ENCODE measurements at regions not wholly inside any gene's neighbourhood (a gene's known extent, or its start where the extent isn't known, plus 50 kb on each side); places are given as distances from the start of the nearest gene placed in this dataset.

GRCh38 chr3:126267169-126267975 is 87.0 kb upstream of the ALDH1L1 start:
- no peak for DNase-seq (ENCODE audit: low spot score)
- H3K4me3 ChIP-seq (ENCODE audit: severe bottlenecking): peak overlapping the region; percentile 4
- H3K9me3 ChIP-seq (ENCODE audit: severe bottlenecking): no peaks in the 10 kb centered on the region
- ATAC-seq (ENCODE audit: low read depth): peak; percentile 89
- peaks cover 27% of the 10 kb centered on the region for H3K4me1 ChIP-seq (ENCODE audit: insufficient read depth, poor library complexity, severe bottlenecking)
- no peaks in the 10 kb centered on the region for H3K27me3 ChIP-seq (ENCODE audit: insufficient read depth, poor library complexity, severe bottlenecking)
- peak overlapping the region; percentile 76 for H3K27ac ChIP-seq (ENCODE audit: poor library complexity, severe bottlenecking)
- peak; percentile 32 for TF ChIP-seq CTCF (IDR thresholded peaks at IDR 0.05; ENCODE audit: poor library complexity, severe bottlenecking)
- H3K36me3 ChIP-seq (ENCODE audit: low read depth): no peaks in the 10 kb centered on the region

GRCh38 chr3:126266850-126267168 is 86.4 kb upstream of the ALDH1L1 start:
- ATAC-seq (ENCODE audit: low read depth) (no peak), DNase-seq (ENCODE audit: low spot score) (no peak)
- H3K27ac ChIP-seq (ENCODE audit: poor library complexity, severe bottlenecking): peak overlapping the region; percentile 76
- H3K27me3 ChIP-seq (ENCODE audit: insufficient read depth, poor library complexity, severe bottlenecking): no peaks in the 10 kb centered on the region
- peaks cover 27% of the 10 kb centered on the region for H3K4me1 ChIP-seq (ENCODE audit: insufficient read depth, poor library complexity, severe bottlenecking)
- no peak overlapping the region for H3K4me3 ChIP-seq (ENCODE audit: severe bottlenecking)
- TF ChIP-seq CTCF (IDR thresholded peaks at IDR 0.05; ENCODE audit: poor library complexity, severe bottlenecking): no peak
- H3K36me3 ChIP-seq (ENCODE audit: low read depth): no peaks in the 10 kb centered on the region
- no peaks in the 10 kb centered on the region for H3K9me3 ChIP-seq (ENCODE audit: severe bottlenecking)

DNA sequence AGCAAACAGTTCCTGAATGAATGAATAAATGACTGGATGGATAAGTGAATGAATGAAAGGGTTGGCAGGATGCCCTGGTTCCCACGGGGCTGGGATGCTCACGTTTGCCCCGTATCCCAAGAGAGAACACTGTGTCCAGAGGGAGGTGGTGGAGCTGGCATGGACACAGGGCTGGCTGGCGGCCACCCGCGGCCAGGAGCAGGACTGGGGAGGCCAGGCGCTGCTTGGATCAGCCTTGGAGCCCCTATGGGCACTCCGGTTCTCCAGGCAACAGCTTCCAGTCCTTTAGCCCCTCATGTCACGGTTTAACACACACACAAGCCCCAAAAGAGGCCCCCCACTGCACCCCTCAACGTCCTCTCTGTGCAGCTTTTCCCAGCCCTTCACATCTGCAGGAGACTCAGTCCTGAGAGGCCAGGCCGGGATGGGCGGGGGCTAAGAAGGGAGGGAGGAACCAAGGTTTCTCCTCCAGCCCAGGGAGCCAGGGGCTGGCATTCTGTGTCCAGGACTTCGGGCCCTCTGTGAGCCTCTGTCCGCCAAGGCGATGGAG is 86.0 kb upstream of the ALDH1L1 start:
- Histone ChIP-seq H3K4me1 (ENCODE audit: insufficient read depth, poor library complexity, severe bottlenecking) (peaks cover 22% of the 10 kb centered on the region), H3K9me3 (ENCODE audit: severe bottlenecking) (no peaks in the 10 kb centered on the region), H3K27ac (ENCODE audit: poor library complexity, severe bottlenecking) (peak overlapping the region; percentile 76), H3K27me3 (ENCODE audit: insufficient read depth, poor library complexity, severe bottlenecking) (no peaks in the 10 kb centered on the region), H3K36me3 (ENCODE audit: low read depth) (no peaks in the 10 kb centered on the region), H3K4me3 (ENCODE audit: severe bottlenecking) (no peak overlapping the region)
- TF ChIP-seq CTCF (IDR thresholded peaks at IDR 0.05; ENCODE audit: poor library complexity, severe bottlenecking): no peak
- no peak for ATAC-seq (ENCODE audit: low read depth)
- no peak for DNase-seq (ENCODE audit: low spot score)

- Histone ChIP-seq H3K4me3 (ENCODE audit: severe bottlenecking) (no peak overlapping the region), H3K27ac (ENCODE audit: poor library complexity, severe bottlenecking) (peak overlapping the region; percentile 76), H3K4me1 (ENCODE audit: insufficient read depth, poor library complexity, severe bottlenecking) (peaks cover 18% of the 10 kb centered on the region), H3K27me3 (ENCODE audit: insufficient read depth, poor library complexity, severe bottlenecking) (no peaks in the 10 kb centered on the region), H3K9me3 (ENCODE audit: severe bottlenecking) (no peaks in the 10 kb centered on the region), H3K36me3 (ENCODE audit: low read depth) (no peaks in the 10 kb centered on the region)
- DNase-seq (ENCODE audit: low spot score) (no peak), ATAC-seq (ENCODE audit: low read depth) (no peak)
- TF ChIP-seq CTCF (IDR thresholded peaks at IDR 0.05; ENCODE audit: poor library complexity, severe bottlenecking): no peak
These were observed 84.6 kb upstream of the ALDH1L1 start for GRCh38 chr3:126264952-126265351.

DNA sequence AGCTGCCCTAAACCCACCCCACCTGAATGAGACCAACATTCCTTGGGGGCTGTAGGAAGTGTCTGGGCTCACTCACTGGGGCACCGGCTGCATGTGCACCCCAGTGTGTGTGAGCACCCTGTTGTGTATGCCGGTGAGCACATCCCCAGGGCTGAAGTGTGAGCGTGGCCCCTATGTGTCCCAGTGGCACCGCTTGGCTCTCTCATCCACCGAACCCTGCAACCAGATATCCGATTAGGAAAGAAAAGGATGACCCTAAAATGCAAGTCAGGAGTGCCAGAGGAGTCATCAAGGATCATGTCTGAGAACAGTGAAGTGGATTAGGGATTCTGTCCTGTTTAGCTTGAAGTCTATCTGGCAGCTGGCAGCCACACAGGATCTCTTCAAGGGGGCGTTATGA is 84.0 kb upstream of the ALDH1L1 start:
- TF ChIP-seq CTCF (IDR thresholded peaks at IDR 0.05; ENCODE audit: poor library complexity, severe bottlenecking): no peak
- peaks cover 18% of the 10 kb centered on the region for H3K4me1 ChIP-seq (ENCODE audit: insufficient read depth, poor library complexity, severe bottlenecking)

More for the DNA sequence above, 84.0 kb upstream of the ALDH1L1 start:
- no peak overlapping the region for H3K27ac ChIP-seq (ENCODE audit: poor library complexity, severe bottlenecking)
- no peak overlapping the region for H3K4me3 ChIP-seq (ENCODE audit: severe bottlenecking)
- no peaks in the 10 kb centered on the region for H3K9me3 ChIP-seq (ENCODE audit: severe bottlenecking)
- no peaks in the 10 kb centered on the region for H3K27me3 ChIP-seq (ENCODE audit: insufficient read depth, poor library complexity, severe bottlenecking)
- ATAC-seq (ENCODE audit: low read depth): no peak
- H3K36me3 ChIP-seq (ENCODE audit: low read depth): no peaks in the 10 kb centered on the region
- no peak for DNase-seq (ENCODE audit: low spot score)

Measured in RWPE2 (cell line).